ENCODE measurements at regions not wholly inside any gene's neighbourhood (a gene's known extent, or its start where the extent isn't known, plus 50 kb on each side); places are given as distances from the start of the nearest gene placed in this dataset.

DNA sequence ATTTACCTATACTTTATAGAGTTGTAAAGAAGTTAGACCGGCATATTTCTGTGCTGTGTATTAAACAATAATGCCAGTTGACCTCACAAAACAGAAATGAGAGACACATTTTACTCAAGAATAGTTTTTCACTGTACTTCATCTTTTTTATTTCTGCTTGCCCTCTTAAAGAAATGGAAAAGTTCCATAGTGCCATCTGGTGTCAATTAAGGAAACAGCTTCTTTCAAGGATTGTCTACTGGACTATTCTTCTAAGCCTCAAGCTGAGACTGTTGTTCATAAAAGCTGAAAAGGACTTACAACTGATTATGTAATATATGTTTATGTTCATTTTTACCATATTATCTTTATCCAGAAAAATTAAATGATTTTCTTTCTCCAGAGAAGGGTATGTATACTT lies 1523.7 kb downstream of the ARAP2 start:
- no peaks in the 10 kb centered on the region for H3K27me3 Mint-ChIP-seq
- POLR2A ChIA-PET: no interaction called here
- H3K9me3 Mint-ChIP-seq: no peaks in the 10 kb centered on the region
- no peaks in the 10 kb centered on the region for H3K36me3 Mint-ChIP-seq (ENCODE audit: low read depth)
- TF ChIP-seq, protein P1, sequence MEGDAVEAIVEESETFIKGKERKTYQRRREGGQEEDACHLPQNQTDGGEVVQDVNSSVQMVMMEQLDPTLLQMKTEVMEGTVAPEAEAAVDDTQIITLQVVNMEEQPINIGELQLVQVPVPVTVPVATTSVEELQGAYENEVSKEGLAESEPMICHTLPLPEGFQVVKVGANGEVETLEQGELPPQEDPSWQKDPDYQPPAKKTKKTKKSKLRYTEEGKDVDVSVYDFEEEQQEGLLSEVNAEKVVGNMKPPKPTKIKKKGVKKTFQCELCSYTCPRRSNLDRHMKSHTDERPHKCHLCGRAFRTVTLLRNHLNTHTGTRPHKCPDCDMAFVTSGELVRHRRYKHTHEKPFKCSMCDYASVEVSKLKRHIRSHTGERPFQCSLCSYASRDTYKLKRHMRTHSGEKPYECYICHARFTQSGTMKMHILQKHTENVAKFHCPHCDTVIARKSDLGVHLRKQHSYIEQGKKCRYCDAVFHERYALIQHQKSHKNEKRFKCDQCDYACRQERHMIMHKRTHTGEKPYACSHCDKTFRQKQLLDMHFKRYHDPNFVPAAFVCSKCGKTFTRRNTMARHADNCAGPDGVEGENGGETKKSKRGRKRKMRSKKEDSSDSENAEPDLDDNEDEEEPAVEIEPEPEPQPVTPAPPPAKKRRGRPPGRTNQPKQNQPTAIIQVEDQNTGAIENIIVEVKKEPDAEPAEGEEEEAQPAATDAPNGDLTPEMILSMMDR (IDR thresholded peaks at IDR 0.05): no peak
- CTCF ChIA-PET: interaction anchor here (0.6 kb wide), 1 partner anchor 1205 kb away, joined by 3 read pairs; no protein-coding TSS in a partner anchor
- DNase-seq: no peak
- no peak overlapping the region for H3K27ac Mint-ChIP-seq
- no peaks in the 10 kb centered on the region for H3K4me1 Mint-ChIP-seq
- no peak overlapping the region for H3K4me3 Mint-ChIP-seq
- ATAC-seq (ENCODE audit: low read depth): no peak
- intact Hi-C loops (cut with micrococcal nuclease): no loop called here

DNA sequence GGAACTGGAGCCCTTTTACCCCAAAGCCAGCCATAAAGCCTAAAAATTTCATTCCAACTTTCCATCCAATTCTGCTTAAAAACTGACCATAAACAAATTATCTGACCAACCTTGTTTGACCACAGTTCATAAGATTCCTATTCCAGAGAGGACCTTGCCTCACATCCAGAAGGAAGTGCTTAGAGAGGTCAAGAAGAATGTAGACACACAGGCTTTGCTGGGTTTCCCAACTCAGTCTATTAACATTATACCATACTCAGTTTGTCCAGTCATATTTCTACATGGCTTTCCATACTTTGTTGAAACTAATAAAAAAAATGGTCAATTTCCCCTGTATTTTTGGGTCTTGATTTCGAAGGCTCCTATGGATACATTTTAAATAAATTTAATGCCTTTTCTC lies 1522.5 kb downstream of the ARAP2 start:
- no peak overlapping the region for H3K27ac Mint-ChIP-seq
- ChIA-PET CTCF (no interaction called here), POLR2A (no interaction called here)
- no peaks in the 10 kb centered on the region for H3K9me3 Mint-ChIP-seq
- TF ChIP-seq, protein P1 (IDR thresholded peaks at IDR 0.05): no peak
- H3K4me1 Mint-ChIP-seq: no peaks in the 10 kb centered on the region
- ATAC-seq (ENCODE audit: low read depth): no peak
- H3K27me3 Mint-ChIP-seq: no peaks in the 10 kb centered on the region
- no peaks in the 10 kb centered on the region for H3K36me3 Mint-ChIP-seq (ENCODE audit: low read depth)
- intact Hi-C loops (cut with micrococcal nuclease): no loop called here
- DNase-seq: no peak
- H3K4me3 Mint-ChIP-seq: no peak overlapping the region

DNA sequence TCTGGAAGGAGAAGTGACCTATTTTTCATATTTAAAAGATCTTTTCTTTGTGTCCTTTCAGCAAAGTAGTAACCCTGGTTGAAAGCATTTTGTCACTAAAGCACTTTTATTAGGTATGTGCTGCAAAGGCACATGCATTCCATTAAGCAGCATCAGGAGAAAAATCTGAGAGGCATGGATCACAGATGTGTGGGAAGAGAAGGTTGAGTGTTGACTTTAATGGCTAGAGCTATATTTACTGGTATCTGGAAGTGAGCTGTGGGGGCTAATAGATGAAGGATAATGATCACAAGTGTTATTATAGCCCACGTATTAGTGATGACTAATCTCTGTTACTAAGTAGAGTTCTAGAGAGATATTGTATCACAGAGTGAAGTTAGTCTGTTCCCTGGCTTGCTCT lies 1520.7 kb downstream of the ARAP2 start:
- ATAC-seq (ENCODE audit: low read depth) (no peak), DNase-seq (no peak)
- Mint-ChIP-seq H3K27me3 (no peaks in the 10 kb centered on the region), H3K36me3 (ENCODE audit: low read depth) (no peaks in the 10 kb centered on the region), H3K27ac (no peak overlapping the region), H3K4me3 (no peak overlapping the region), H3K9me3 (peaks cover 2% of the 10 kb centered on the region), H3K4me1 (no peaks in the 10 kb centered on the region)
- ChIA-PET POLR2A (no interaction called here), CTCF (no interaction called here)
- TF ChIP-seq, protein P1 (IDR thresholded peaks at IDR 0.05): no peak
- intact Hi-C loops (cut with micrococcal nuclease): no loop called here

DNA sequence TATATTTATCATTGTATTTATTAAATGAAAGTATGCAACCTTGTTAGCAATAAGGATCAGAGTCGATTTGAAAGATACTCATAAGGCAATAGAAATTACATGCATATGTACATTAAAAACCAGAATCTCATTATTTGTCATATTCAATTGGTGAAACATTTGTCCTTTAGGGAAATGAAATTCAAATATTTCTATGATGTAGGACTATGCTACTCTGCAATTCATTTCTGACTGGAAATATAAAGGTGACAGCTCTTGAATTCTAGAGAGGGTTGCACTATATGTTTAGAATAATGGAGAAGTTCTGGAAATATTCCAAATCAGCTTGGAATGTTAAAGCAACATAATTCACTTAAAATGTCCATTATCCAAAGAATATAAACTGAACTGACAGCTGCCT lies 1519.8 kb downstream of the ARAP2 start:
- H3K9me3 Mint-ChIP-seq: peaks cover 3% of the 10 kb centered on the region
- TF ChIP-seq, protein P1 (IDR thresholded peaks at IDR 0.05): no peak
- no peaks in the 10 kb centered on the region for H3K27me3 Mint-ChIP-seq
- ATAC-seq (ENCODE audit: low read depth) (no peak), DNase-seq (no peak)
- POLR2A ChIA-PET: no interaction called here
- CTCF ChIA-PET: no interaction called here
- no peaks in the 10 kb centered on the region for H3K36me3 Mint-ChIP-seq (ENCODE audit: low read depth)
- H3K27ac Mint-ChIP-seq: no peak overlapping the region
- intact Hi-C loops (cut with micrococcal nuclease): no loop called here
- H3K4me1 Mint-ChIP-seq: no peaks in the 10 kb centered on the region
- H3K4me3 Mint-ChIP-seq: no peak overlapping the region

DNA sequence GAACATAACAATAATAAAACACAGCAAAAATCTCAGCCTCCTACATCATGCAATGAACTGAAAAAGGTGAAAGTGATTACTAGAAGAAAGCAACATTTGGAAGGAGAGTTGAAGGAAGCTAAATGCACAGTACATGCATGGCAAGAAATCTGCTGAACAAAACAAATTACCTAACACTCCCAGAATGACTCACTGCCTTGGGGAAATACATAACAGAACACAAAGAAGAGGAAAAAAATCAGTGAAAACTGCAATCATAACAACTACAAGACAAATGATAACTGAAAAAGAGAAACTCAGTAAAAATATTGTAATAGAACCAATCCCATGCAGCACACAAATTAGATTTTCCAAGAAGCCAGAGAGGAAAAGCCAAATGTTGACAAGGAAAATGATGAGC lies 1513.2 kb downstream of the ARAP2 start:
- DNase-seq: no peak
- Mint-ChIP-seq H3K27ac (no peak overlapping the region), H3K9me3 (peaks cover 6% of the 10 kb centered on the region), H3K4me3 (no peak overlapping the region), H3K36me3 (ENCODE audit: low read depth) (no peaks in the 10 kb centered on the region), H3K27me3 (no peaks in the 10 kb centered on the region), H3K4me1 (no peaks in the 10 kb centered on the region)
- intact Hi-C loops (cut with micrococcal nuclease): no loop called here
- no peak for ATAC-seq (ENCODE audit: low read depth)
- ChIA-PET CTCF (no interaction called here), POLR2A (no interaction called here)
- TF ChIP-seq, protein P1 (IDR thresholded peaks at IDR 0.05): no peak

Measured in activated B cell treated with CpG ODN at 0.5 μM for 24 hours (primary cell).